Retina (tissue), 1 donor: ENCODE measurements at regions not wholly inside any gene's neighbourhood (a gene's known extent, or its start where the extent isn't known, plus 50 kb on each side); places are given as distances from the start of the nearest gene placed in this dataset.

Source experiments
- DNase-seq: peaks from one replicate; pipeline ENCODE4 v3.0.0-alpha.2; 2016

DNA sequence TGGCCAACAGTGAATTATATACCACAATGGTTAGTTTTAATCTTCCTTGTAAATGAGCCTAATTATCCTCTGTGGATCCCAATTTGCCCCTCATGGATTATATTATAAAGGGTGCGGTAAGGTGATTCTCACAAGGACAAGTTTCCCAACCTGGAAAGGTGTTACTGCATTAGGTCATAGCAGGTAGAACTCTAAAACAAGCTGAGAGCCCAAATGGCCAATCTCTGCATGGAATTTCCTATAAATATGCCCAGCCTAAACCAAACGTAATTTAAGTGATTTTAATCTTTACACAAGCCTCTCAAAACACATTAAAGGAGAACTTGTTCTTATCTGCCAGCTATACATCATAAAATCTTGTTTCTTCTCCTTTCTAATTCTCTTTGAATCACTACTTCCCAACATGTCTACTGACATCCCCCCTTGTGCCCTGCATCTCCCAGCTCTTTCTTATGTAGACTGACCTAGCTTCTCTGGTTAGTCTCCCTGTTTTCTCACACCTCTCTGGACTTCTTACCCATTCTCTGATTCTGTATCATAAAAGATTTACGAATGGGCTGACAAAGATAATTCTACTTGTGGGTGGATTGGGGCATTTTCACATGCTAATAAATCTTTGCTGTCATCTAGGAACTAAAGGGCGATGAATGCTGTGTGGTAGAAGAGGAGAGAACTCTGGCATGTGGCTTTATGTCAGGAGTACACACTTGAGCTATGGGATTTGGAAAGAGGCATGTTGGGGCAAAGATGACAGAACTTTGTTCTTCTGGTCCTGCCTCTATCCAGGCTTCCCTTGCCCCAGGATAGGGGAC lies 94.3 kb upstream of the PGRMC2 start:
- DNase-seq, result no peak

DNA sequence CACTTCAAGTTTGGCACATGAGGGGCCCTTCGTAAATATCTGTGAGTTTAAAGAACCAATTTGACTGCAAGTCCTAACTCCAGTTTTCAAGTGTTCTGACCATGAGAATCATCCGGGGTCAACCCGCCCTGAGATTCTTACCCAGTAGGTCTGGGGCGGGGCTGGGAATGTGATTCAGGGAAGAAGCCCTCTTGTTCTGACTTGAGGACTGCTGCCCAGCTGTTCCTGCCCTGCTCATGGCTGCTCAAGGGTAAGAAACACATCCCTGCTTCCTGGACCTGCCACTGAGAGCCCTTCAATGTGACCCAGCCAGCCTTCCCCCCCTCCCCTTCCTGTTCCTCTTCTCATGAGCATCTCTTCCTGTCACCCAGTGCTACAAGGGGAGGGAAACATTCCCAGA lies 92.7 kb upstream of the PGRMC2 start:
- DNase-seq, result no peak

DNA sequence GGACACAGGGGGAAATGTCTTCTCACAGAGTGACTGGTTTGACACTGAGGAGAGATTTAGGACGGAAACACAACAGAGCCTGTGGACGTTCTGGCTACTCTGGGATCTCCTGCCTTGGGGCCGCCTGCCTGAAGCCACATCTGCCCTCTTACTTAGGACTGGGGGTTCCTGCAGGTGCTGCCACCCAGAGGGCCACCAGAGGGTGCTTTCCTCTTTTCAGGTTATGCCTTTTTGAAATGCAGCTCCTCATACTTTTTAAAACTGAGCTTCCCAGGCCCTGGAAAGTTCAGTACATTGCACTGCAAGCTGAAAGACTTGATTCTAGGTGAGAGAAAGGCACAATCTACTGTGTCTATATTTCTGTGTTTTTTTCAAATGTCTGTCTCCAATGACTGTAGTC lies 92.2 kb upstream of the PGRMC2 start:
- no peak for DNase-seq

DNA sequence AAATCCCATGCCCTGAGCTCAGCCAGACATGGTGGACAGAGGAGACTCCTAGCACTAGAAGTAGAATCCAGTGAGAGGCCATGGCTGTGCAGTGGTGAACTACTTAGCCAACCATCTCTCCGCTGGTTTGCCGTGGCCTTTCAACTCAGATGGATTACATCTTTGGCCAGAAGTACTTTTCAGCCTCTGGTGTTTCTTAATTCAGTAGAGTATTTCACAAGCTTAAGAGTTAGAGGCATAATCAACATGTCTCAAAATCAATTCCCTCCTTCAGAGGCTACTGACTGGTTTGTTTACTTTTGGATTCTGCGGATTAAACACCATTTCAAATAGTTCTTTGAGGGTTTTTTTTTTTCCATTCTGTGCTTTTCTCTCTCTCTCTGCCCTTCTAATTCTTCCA lies 91.1 kb upstream of the PGRMC2 start:
- no peak for DNase-seq

DNA sequence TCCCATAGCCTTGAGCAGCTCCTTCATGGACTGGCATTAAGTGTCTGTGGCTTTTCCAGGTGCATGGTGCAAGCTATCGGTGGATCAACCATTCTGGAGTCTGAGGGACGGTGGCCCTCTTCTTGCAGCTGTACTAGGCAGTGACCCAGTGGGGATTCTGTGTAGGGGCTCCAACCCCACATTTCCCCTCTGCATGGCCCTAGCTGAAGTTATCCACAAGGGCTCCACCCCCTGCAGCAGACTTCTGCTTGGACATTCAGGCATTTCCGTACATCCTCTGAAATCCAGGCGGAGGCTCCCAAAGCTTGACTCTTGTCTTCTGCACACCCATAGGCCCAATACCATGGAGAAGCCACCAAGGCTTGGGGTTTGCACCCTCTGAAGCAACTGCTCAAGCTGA lies 89.3 kb upstream of the PGRMC2 start:
- no peak for DNase-seq

DNA sequence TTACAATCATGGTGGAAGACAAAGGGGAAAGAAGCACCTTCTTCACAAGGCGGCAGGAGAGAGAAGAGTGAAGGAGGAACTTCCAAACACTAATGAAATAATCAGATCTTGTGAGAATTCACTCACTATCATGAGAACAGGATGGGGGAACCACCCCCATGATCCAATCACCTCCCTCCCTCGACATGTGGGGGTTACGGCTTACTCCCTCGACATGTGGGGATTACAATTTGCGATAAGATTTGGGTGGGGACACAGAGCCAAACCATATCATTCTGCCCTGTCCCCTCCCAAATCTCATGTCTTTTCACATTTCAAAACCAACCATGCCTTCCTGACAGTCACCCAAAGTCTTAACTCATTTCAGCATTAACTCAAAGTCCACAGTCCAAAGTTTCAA lies 88.7 kb upstream of the PGRMC2 start:
- DNase-seq, result no peak

DNA sequence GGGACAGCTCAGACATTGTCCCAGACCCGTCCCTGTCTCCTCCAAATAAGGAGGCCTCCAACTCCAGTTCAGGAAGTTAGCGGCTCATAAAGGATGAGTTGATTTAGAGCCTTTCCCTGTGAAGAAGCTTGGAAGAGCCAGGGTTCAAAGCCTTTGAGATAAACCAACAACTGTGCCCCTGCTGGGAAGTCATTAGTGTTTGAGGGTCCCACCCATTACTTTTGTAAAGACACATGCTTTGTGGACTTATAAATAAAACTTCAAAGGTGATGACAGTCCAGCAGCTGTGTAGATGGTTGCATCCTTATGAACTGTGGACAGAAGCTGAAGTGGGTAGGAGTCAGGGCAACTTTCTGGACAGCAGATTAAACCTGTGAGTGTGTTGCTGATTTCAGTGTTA lies 86.0 kb upstream of the PGRMC2 start:
- DNase-seq, result no peak

DNA sequence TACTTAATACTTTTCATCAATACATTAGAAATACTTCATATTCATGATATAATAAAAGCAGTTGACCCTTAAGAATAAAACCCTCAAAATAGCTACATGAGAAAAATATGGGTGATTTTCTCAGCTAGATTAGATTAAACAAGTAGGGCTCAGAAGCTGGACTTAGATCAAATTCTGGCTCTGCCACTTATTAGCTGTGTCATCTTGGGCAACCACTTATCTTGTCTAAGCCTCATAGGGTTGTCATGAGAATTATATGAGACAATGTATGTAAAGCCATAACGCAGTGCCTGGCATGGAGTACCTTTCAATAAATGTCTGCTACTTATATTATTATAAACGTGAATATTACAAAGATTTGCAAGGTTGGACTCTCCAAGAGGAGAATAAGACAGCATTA lies 84.3 kb upstream of the PGRMC2 start:
- DNase-seq, result no peak

DNA sequence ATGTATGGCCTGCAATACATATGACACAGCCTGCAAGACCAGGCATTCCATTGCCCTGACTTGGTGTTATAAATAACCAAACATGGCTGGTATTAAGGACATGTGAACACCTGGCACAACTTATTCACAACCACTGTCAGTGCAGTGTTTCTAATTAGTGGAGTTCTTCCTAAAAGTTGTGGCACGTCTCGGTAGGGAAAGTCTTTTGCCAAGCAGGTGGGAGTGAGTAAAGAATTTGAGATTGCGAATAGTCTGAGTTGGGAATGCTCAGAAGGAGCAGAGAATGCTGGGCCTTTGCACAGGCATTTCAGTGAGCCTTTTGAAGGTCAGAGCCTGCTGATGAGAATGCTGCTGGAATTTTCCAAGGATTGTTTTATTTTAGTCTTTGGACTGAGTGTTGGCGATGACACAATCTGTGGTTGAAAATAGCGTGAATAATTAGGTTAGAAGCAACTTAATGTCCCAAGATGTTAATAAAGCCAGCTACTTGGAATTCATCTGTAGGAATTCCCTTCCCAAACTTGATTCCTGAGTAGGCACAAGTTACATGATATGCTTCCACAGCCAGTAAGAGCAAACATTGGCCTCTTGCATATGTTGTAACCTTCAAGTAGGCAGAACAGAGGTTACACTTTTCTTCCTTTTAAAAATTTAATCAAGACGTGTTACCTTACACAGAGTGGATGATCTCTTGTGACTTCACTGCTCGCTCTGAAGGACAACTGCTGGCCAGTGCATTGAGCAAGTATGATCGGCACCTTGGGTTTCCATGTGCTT lies 83.6 kb upstream of the PGRMC2 start:
- DNase-seq, result no peak

DNA sequence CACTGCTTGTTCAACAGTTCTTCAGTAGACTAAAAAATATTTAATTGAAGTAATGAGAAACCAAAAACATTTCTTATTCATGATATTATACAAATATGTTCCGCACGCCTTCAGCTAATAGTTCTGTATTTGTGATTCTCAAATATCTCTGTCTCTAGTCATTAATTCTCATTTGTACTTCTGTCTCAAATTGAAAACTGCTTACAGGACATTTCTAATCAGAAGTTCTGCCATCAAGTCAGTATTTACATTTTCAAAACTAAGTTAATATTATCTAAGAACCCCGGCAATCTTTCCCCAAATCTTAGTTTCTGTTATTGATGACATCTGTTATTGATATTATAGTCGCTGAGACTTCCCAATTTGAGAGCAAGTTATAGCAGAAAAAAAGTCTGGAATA lies 78.6 kb upstream of the PGRMC2 start:
- DNase-seq, result no peak

DNA sequence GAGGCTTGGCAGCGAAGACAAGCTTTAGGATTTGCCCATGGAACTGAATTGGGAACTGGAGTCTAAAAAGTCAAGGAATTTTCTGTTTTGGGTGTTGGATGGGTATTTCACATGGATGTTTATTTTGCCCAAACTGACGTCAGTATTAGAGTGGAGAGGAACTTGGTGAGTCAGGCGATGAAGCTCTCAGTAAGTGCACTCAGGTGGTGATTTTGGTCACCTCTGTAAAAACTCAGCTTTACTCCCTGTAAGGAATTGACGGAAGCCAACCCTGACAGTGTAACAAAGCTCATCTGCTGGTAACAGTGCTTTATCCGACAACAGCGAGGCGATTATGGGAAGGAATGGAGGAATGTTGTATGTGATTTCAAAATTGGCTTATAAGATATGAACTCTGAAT lies 77.0 kb upstream of the PGRMC2 start:
- DNase-seq, result no peak

DNA sequence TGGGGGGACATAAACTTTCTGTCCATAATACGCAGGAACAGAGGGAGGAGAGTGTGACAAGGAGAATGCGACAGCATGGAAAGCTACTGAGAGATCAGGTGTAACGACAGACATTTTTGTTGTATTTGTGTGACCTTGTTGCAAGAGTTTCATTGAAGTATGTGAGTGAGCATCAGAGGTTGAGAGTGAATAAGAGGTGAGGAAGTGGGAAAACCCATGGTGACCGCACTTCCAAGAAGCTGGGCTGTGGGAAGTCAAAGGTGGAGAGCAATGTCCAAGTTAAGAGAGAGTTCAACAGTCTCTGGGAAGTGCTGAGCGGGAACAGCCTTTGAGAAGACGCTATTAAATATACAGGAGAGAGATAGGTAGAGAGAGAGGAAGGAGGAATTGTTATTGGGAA lies 76.4 kb upstream of the PGRMC2 start:
- no peak for DNase-seq

DNA sequence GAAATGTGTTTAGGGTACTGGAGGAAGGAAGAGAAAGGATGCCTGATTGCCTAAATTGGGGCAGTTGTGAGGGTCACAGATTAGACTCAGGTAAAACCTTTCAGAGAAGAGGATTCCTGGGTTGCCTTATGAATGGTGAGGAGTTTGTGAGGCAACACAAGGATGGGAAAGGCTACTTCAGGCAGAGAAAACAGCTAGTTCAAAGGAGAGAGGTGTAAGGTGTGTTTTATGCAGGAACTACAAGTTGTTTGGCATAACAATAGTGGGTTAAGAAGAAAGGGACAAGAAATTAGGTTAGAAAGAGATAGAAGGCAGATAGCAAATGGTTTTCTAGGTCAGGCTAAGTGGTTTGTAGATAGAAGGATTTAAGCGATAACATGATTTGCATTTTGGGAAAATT lies 75.1 kb upstream of the PGRMC2 start:
- no peak for DNase-seq

DNA sequence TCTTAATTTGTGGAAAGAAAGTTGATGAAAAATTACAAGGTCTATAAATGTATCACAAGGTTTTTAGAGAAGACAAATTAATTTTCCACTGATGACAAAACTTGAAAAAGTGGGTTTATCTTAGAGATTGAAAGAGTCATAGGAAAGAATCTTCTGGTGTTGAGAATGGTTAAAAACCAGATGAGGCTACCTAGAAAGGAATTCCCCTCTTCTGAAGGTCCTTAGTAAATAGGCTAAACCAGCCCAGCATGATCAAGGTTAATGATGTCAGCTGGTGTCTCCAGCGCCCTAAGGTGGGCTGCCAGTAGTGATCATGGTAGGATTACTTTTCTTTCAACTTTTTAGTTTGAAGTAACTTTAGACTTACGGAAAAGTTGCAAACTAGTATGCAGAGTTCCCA lies 71.8 kb upstream of the PGRMC2 start:
- no peak for DNase-seq

DNA sequence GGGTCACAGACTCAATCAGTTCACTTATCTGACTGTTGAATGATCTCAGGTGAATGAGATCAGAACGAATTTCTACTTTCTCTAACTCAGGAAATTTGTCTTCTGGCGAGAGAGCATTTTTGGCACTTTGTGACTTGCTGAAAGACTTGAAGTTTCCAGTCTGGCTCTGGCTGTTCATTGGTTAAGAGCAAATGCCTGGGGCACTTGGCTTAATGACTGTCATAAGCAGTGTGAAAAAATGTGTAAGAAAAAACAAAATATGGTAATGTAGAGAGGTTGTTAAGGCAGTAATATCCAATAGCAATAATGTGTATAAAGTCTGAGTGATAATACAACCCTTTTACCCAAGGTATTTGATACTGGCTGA lies 71.3 kb upstream of the PGRMC2 start:
- DNase-seq, result no peak

DNA sequence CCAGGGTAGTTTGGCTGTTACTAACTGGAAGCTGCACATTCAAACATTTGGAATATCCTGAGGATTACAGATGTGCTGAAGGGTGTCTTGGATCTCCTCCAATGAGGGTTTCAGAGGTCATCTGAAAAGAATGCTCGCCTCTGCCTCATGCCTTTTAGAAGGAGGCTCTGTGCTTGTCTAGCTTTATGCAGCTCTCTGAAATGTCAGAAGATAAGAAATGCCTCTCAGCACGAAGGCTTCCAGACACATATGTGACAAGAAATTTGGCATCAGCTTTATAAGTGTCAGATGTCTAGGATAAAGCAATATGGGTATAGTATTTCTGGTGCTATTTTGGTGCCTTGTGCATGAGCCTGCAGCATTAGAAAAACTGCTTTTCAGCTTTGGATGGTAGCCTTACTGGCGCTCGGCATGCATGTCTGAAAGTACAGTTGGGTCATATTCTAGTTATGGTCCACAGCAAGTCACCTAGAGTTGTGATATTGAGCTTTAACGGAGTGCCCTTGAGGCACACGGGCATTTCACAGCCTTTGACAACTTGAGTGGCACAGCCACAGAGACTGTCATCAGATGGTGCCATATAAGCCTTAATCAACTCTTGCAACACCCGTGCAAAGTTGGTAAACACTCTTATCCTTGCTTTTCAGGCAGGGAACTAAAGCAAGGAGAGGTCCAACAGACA lies 70.8 kb upstream of the PGRMC2 start:
- DNase-seq, result no peak

DNA sequence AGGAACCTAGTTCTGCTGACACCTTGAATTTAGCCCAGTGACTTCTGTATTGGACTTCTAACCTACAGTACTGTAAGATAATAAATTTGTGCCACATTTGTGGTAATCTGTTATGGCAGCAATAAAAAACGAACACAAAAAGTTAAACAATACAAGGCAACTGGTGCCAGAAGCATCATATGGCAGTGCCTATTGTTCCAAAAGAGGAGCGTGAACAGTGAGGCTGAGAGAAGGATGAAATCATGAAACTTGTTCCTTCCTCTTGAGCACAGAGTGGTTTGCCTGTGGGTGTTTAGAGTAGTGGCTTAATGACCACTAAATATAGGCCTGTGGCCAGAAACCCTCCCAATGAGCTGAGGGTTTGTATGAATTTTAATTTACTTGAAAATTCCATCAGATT lies 69.7 kb upstream of the PGRMC2 start:
- DNase-seq, result no peak

DNA sequence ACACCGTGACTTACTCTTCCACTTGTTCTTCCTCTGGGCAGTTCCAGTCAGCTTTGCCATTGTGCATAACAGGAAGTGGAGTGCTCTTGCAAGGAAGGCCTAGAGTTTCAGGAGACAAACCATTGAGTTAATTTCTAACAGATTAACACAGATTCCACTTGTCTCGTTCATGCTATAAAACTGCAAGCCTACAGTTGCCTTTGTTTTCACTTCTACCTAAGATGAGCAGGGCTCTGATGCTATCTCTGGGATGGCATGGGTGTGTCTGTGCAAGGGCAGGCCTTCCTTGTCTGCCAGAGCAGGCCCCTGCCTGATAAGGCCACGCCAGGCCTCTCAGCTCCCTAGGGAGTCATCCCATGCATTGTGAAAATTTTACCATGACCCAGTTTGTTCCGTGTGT lies 67.7 kb upstream of the PGRMC2 start:
- peak; percentile 9 for DNase-seq

DNA sequence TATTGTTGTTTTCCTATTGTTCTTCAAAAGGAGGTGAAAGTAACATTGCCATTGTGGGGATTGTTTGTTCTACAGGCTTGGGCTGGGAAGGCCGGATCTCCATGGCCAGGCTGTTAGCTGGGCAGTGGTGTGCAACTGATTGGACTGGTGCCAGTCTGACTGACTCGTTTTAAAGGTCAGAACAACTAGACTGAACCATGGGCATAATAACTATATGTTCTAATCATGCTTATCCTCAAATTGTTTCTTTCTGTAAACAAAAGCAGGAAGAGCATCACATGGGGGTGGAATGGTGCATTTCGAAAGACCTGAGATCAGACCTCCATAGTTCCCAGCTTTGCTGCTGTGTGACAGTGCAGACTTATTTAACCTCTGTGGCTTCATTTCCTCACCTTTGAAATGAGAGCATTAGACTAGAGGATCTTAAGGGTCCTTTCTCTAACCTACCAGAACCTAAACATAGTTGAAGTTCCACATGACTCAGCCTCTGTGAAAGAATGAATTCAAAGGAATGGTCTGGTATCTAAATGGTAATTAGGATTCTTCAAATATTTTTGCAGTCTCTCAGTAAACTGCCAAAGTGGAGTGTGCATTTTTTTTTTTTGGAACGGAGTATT lies 66.7 kb upstream of the PGRMC2 start:
- DNase-seq, result no peak

DNA sequence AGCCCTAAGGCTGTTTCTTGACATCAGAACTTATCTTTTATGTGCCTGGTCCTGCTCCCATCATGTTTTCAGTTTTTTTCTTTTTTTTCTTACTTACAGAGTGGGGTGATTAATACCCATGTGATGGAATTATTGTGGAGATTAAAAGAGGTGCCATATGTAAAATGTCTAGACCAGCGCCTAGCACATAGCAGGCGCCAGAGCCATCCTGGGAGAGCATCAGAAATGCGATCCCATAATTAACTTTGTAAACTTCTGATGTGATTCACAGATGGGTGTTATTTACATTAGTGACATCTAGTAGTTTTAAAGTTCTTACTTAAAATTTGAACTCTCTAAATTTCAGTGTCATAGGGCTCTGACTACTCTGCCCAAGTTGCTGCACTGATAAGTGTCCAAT lies 66.2 kb upstream of the PGRMC2 start:
- DNase-seq, result no peak

DNA sequence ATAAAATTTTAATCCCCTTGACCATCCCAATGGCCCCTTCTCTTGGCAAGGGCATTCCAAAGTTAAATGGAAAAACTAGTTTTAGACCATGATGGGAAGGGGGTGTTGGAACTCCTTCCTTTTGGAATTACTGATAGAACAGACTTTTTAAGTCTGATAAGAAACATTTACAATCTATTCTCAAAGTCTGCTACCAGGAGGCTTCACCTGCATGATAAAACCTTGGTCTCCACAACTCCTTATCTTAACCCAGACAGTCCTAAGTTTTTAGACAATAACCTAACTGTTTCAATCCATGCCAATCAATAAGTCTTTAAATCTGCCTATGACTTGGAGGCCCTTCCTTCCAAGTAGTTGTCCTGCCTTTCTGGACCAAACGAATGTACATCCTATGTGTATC lies 63.9 kb upstream of the PGRMC2 start:
- DNase-seq, result no peak

DNA sequence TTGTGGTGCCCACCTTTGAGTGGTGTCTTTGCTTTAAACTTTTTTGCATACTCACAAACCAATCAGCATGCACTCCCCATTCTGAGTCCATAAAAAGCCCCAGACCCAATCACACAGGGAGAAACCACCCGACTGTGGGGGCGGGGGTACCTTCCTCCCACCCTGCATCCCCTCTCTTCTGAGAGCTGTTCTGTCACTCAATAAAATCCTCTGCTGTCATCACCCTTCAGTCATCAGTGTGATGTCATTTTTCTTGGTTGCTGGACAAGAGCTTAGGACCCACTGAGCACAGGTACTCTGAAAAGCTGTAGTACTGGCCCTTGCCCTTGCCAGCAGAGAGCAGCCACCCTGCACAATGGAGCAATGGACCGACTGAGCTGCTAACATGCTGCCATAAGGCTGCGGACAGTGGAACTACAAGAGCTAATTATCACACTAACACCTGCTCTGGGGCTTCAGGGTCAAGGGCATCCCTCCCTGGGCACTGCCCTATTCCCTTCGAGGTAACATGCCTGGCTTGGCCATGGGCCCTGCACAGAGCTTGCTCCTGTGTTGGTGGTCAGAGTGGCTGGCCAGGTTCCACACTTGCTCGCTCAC lies 62.9 kb upstream of the PGRMC2 start:
- no peak for DNase-seq

DNA sequence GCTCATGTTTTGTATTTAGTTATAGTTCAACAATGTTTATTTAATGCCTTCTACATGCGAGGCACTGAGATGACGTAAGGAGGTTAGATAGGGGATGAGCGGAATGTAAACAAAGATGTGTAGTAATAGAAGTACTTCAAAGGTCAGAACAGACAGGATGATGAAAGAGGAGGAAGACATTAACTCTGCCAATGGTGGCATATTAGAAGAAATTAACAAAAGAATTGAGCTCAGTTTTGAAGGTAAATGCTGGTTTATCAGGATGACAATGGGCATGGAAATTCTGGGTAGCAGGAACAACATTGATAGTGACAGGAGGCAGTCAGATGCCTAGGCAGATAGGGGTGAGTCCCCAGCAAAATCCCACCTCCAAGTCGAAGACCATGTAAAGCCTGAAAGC lies 62.3 kb upstream of the PGRMC2 start:
- DNase-seq, result no peak
